ENCODE measurements at regions not wholly inside any gene's neighbourhood (a gene's known extent, or its start where the extent isn't known, plus 50 kb on each side); places are given as distances from the start of the nearest gene placed in this dataset.

- Histone ChIP-seq H3K79me1 (ENCODE audit: insufficient read depth, low read depth, low read length, poor library complexity, severe bottlenecking) (no peaks in the 10 kb centered on the region), H4K8ac (replicated peaks; ENCODE audit: insufficient read length, low read depth, low read length) (no peak overlapping the region), H2BK5ac (ENCODE audit: insufficient read length, low read length) (no peak overlapping the region), H3K23me2 (ENCODE audit: insufficient read length, low read depth, low read length, poor library complexity, severe bottlenecking) (no peaks in the 10 kb centered on the region), H3K9ac (ENCODE audit: extremely low read depth, insufficient read length, low read length) (no peak overlapping the region), H3K27me3 (ENCODE audit: insufficient read depth, low read length) (no peaks in the 10 kb centered on the region), H2BK120ac (ENCODE audit: low read depth, low read length, poor library complexity, severe bottlenecking) (no peak overlapping the region), H3K79me2 (ENCODE audit: insufficient read depth, low read length) (no peaks in the 10 kb centered on the region), H3K56ac (ENCODE audit: insufficient read length, low read depth, low read length) (no peak overlapping the region), H3K4me1 (ENCODE audit: insufficient read depth, low read length) (no peaks in the 10 kb centered on the region), H3K4me2 (ENCODE audit: insufficient read depth, insufficient read length, low read length) (no peak overlapping the region), H3T11ph (ENCODE audit: low read length) (no peak overlapping the region), H4K20me1 (ENCODE audit: control insufficient read depth, insufficient read depth, insufficient read length) (no peaks in the 10 kb centered on the region), H3K4ac (ENCODE audit: low read depth, low read length) (no peak overlapping the region), H3K9me3 (ENCODE audit: control insufficient read depth, low read depth, low read length) (no peaks in the 10 kb centered on the region), H2AFZ (ENCODE audit: low read length) (no peak overlapping the region), H3K27ac (ENCODE audit: insufficient read length, low read depth, low read length) (no peak overlapping the region), H4K91ac (ENCODE audit: insufficient read length, low read depth, low read length) (no peak overlapping the region), H2BK20ac (ENCODE audit: low read depth, low read length, poor library complexity, severe bottlenecking) (no peak overlapping the region), H2BK12ac (ENCODE audit: insufficient read length, low read depth, low read length) (no peak overlapping the region), H2AK5ac (ENCODE audit: insufficient read length, low read length) (no peak overlapping the region), H2BK15ac (ENCODE audit: low read depth, low read length) (no peak overlapping the region), H3K14ac (ENCODE audit: insufficient read depth, low read length) (no peak overlapping the region), H3K23ac (ENCODE audit: insufficient read length, low read depth, low read length) (no peak overlapping the region), H3K18ac (ENCODE audit: insufficient read length, low read depth, low read length) (no peak overlapping the region), H4K5ac (ENCODE audit: insufficient read length, low read depth, low read length) (no peak overlapping the region)
- peaks cover 9 to 20% of the 10 kb centered on the region in 2 experiments; a peak in 4 of 5 replicates for H3K9me3 Mint-ChIP-seq
- peaks cover 0 to 5% (median 2%) of the 10 kb centered on the region in 3 experiments; a peak in 3 of 7 replicates for H3K36me3 Mint-ChIP-seq (ENCODE audit: insufficient read depth in 1 of 3, low read depth in 3 of 3)
- no CpG with 5 or more reads among the region's 1 CpG for WGBS (ENCODE audit: extremely low coverage, insufficient read length, low lambda C conversion rate)
- H3K4me3 Mint-ChIP-seq, result no peak overlapping the region
- H3K4me1 Mint-ChIP-seq, result peaks cover 0 to 4% of the 10 kb centered on the region in 2 experiments; a peak in 2 of 4 replicates
- no peak overlapping the region for H3K27ac Mint-ChIP-seq
- no peaks in the 10 kb centered on the region; the same call in none of the 2 replicates for H3K27me3 Mint-ChIP-seq (ENCODE audit: low read depth)
- DNase-seq, result no peak
- no peak for TF ChIP-seq CTCF (conservative IDR thresholded peaks at IDR 0.05)
Measured at GRCh38 chr14:79951572-79951971, 259.7 kb downstream of the DIO2 start.

All from H9 (cell line).